Middle frontal gyrus (tissue), 1 donor: ENCODE measurements at regions not wholly inside any gene's neighbourhood (a gene's known extent, or its start where the extent isn't known, plus 50 kb on each side); places are given as distances from the start of the nearest gene placed in this dataset.

Source experiments
- DNase-seq: peaks from one replicate; pipeline ENCODE4 v3.0.0-alpha.2; 2015; ENCODE audit warnings: low spot score; ENCODE audit errors: extremely low spot score

DNA sequence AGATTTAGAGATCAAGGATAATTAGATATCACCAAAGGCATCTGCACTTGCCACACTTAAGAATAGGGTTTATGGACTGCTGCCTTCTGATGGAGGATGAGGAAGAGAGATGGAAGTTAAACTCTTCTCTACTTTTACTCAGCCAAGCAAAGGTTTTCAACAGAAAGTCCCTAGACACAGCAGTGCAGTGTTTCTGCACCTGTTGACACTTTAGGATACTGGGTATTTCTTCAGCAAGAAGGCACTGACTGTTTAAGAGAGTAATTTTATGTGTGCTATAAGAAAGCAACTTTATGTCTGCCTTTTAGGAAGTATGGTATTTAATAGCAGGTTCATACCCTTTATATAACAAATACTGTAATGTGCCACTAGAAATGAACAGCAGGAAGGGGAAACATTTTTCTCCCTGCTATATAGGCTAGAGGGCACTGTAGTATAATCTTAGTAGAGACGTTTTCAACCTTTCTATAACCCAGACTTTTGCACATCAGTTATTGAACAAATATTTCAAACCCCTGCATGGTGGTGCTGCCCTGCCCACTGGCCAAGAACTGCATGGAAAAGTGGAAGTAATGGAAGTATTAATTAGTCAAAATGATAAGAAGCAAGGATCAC, 225.0 kb upstream of the GRIP1 start:
- no peak for DNase-seq

- DNase-seq = no peak
These were observed 226.3 kb upstream of the GRIP1 start for GRCh38 chr12:66905201-66905600.

DNA sequence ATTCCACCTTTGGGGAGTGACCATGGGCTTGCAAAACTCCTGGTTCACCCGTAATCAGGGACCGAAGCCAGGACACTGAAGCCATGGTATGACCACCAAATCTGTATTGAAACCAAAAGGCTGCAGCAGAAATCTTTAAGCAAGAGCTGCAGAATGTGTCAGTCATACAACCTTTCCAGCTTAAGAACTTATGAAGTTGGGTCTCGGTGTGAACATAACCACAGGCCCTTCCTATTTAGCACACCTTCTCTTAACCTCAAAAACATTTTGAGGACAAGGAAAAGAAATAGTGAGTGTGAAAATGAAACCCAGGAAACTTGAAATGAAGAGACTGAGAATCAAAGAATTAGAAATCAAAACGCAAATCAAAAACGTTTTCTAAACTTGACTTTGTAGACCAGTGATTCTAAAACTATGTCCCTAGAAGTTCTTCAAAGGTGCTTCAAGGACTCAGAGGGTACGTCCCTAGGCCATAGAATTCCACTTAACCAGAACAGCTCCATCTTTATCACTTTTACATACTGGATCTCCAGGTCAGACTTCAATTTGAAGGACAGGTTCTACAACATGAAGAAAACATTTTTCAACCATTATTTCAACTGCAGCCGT, 231.6 kb upstream of the GRIP1 start:
- no peak for DNase-seq

DNA sequence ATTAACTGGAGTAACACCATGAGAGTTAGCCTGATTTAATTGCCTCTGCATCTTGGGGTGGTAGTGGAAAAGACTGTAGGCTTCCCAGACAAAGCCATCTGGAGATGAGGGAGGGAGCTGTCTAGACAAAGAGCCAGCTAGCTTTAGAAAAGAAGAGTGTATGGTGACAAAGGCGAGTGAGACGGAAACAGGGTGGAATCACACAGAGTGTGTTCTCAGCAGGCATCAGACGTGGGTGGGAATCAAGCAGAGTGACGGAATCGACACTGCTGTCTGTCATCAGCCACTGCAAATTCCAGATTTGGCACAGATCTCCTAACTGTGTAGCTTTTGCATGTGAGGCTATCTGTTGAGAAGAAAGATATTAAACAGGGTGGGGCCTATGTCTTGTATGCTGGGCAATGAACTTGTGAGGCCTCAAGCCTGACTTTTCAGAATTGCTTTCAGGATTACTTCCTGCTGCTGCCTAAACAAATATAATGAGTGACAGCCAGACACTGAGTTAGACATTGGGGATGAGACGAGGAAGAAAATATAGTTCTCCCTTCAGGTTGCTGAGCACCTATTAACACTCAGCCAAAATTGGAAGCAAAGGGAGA, 236.5 kb upstream of the GRIP1 start:
- peak; percentile 20 for DNase-seq

DNA sequence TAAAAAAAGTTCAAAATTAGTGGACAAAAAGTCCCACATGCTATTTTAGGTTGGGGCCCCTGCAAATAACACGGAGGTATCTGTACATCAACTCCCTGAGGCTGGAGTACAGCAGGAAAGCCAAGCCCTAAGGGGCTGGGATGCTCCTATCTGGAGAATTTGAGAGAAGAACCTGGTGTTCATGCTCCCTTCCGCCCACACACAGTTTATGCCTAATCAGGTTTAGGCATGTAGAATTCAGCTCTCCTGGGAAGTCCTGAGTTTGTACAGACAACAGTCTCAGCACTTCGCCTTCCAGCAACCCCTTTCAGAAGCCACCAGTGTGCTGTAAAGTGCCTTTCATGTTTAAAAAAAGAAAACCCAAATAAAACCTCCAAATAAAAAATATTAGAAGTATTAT, 237.3 kb upstream of the GRIP1 start:
- DNase-seq = no peak

- no peak for DNase-seq
These were observed 240.6 kb upstream of the GRIP1 start for GRCh38 chr12:66919466-66919865.

DNA sequence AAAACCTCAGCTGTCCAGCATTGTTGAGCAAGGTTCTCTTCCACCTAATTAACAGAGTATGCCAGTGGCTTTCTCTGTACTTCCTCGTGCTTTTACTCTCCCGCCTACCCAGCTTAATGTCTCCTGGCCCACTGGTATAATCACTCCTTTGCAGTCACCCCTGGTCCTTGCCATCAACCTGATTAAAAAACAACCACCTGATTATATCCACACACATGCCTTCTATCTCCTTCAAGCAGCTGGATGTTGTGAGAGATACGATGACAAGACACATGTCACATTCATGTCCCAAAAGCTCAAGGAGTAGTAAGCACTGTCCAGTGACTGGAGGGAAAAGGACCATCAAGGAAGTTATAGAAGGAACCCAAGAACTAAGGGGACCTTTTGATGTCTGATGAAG, 241.3 kb upstream of the GRIP1 start:
- no peak for DNase-seq

- no peak for DNase-seq
These were observed 242.3 kb upstream of the GRIP1 start for GRCh38 chr12:66921151-66921550.

DNA sequence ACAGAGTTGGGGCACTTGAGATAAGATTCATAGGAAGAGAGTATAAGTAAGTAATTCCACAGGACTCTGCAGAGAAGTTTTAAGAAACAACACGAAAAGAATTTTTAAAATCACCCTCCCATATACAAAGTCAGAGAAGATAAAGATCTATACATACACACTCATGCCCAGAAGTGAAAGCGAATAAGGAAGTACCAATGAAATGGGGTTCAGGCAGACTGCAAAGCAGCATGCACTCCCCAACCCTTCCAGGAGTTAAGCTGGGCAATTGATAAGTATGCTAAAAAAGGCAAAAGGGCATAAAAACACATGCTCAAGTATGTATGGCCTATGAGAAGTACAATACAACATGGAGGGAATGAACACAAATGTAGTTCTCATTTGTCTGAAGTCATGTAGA, 246.2 kb upstream of the GRIP1 start:
- DNase-seq = no peak

DNA sequence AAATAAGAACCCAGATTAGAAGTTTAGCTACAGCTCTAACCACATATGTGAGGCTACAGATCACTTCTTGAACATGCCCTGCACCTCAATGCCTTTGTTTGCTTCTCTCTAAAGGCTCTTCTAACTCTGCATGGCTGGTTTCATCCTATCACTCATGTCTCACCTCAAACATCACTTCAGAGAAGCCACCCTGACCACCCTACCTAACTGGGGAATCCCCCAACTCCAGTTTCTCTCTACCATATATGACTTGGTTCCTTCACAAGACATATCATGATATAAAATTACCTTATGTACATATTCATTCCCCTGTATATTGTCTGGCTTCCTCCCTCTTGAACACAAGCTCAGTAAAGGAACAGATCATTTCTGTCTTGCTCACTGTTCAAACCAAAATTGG, 250.2 kb upstream of the GRIP1 start:
- no peak for DNase-seq

GRCh38 chr12:66931091-66931490, 252.2 kb upstream of the GRIP1 start:
- DNase-seq = no peak

- DNase-seq = no peak
These were observed 253.2 kb upstream of the GRIP1 start for GRCh38 chr12:66932126-66932525.

- no peak for DNase-seq
These were observed 255.6 kb upstream of the GRIP1 start for GRCh38 chr12:66934302-66935062.

GRCh38 chr12:66941150-66941549, 262.3 kb upstream of the GRIP1 start:
- DNase-seq = no peak

- DNase-seq = no peak
These were observed 264.0 kb upstream of the GRIP1 start for GRCh38 chr12:66942741-66943465.

DNA sequence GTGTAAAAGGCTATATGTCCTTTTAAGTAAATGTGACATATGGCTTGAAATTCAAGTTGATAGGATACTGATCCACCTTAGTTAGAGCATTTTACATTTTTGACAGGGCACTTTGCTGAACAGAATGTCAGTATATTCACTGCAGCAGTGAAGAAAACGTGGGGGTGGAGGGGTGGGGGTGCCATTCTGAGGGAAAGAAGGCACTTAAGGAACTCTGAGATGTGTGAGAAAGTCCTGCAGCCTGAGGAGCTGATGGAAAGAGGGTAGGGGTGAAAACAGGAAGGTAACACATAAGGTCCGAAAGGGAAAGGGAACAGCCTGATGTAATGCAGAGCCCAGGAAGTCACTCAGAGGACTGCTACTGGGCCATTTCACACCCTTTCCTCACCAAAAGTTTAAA, 265.5 kb upstream of the GRIP1 start:
- no peak for DNase-seq

DNA sequence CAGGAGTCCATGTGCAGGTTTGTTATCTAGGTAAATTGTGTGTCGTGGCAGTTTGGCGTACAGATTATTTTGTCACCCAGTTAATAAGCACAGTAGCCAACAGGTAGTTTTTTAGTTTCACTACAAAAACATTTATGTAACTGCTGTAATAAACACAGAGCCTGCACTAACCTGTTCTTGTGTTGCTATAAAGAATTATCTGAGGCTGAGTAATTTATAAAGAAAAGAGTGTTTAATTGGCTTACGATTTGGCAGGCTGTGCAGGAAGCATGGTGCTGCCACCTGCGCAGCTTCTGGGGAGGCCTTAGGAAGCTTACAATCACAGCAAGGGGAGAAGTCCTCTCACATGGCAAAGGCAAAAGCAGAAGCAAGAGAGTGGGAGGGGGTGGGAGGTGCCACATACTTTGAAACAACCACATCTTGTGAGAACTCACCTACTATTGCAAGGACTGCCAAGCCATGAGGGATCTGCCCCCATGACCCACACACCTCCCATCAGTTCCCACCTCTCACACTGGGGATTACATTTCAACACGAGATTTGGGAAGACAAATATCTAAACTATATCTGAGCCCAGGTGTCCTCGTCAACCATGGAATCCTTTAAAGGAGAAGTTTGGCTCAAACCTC, 266.4 kb upstream of the GRIP1 start:
- DNase-seq = no peak

GRCh38 chr12:66947119-66947518, 268.2 kb upstream of the GRIP1 start:
- no peak for DNase-seq

- no peak for DNase-seq
These were observed 273.8 kb upstream of the GRIP1 start for GRCh38 chr12:66952668-66953067.

- no peak for DNase-seq
These were observed 277.4 kb upstream of the GRIP1 start for GRCh38 chr12:66956300-66956699.

GRCh38 chr12:66959276-66959675, 280.4 kb upstream of the GRIP1 start:
- DNase-seq = no peak
